BJ (cell line): ENCODE measurements at regions not wholly inside any gene's neighbourhood (a gene's known extent, or its start where the extent isn't known, plus 50 kb on each side); places are given as distances from the start of the nearest gene placed in this dataset.

Experiments used
- CTCF ChIA-PET: fragments of 350-600 bp; formaldehyde crosslinking; extraction: SDS; loops from one replicate; lab custom pipeline; 2021; ENCODE audit warnings: antibody characterized with exemption, inconsistent platforms; lab: Yijun Ruan, JAX
- POLR2A ChIA-PET: fragments of 300-600 bp; sonication (Branson Sonifier 250); formaldehyde crosslinking; extraction: SDS; loops from one replicate; lab custom pipeline; 2021; ENCODE audit warnings: antibody characterized with exemption; lab: Charles Lee
- DNase-seq: peaks from one replicate; pipeline ENCODE4 v3.0.0-alpha.2; 2011; ENCODE audit warnings: low read depth
- H3K27me3 ChIP-seq: 2 replicates; pipeline ENCODE4 v1.6.0; 2011; ENCODE audit warnings: low read length; ENCODE audit not compliant: control insufficient read depth, insufficient read depth
- H3K36me3 ChIP-seq: 2 replicates; pipeline ENCODE4 v1.5.1; 2011; ENCODE audit warnings: low read length; ENCODE audit not compliant: control insufficient read depth, insufficient read depth
- H3K4me3 ChIP-seq: 2 replicates; pipeline ENCODE4 v1.5.1; 2011; ENCODE audit warnings: low read depth, mild to moderate bottlenecking, control low read depth, low read length
- TF ChIP-seq, protein P1 (sequence below): IDR thresholded peaks from 2 replicates; pipeline ENCODE4 v1.5.1; 2011; ENCODE audit warnings: low read depth, mild to moderate bottlenecking, control low read depth, inconsistent platforms, low read length, moderate library complexity; ENCODE audit not compliant: insufficient read depth

DNA sequence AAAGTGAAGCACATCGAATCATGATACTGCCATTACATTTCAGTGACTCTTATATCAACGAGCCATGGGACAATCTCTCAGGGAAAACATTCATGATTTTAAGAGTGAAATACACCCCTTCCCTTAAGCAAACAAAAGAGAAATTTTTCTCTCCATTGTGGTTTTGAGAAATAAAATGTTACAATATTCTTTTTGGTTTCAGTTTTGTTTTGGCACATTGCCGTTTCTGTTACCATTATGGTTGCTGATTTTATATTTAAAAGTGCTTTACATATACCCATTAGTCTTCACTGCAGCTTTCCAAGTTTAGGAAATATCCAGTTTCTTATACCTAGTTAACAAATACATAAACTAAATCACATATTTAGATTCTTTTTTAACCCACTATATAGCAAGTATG, 126.8 kb upstream of the SEM1 start:
- POLR2A ChIA-PET, result no interaction called here
- H3K4me3 ChIP-seq, result no peak overlapping the region
- H3K27me3 ChIP-seq, result no peaks in the 10 kb centered on the region
- H3K36me3 ChIP-seq, result no peaks in the 10 kb centered on the region
- DNase-seq, result no peak
- CTCF ChIA-PET, result no interaction called here
- TF ChIP-seq, protein P1, sequence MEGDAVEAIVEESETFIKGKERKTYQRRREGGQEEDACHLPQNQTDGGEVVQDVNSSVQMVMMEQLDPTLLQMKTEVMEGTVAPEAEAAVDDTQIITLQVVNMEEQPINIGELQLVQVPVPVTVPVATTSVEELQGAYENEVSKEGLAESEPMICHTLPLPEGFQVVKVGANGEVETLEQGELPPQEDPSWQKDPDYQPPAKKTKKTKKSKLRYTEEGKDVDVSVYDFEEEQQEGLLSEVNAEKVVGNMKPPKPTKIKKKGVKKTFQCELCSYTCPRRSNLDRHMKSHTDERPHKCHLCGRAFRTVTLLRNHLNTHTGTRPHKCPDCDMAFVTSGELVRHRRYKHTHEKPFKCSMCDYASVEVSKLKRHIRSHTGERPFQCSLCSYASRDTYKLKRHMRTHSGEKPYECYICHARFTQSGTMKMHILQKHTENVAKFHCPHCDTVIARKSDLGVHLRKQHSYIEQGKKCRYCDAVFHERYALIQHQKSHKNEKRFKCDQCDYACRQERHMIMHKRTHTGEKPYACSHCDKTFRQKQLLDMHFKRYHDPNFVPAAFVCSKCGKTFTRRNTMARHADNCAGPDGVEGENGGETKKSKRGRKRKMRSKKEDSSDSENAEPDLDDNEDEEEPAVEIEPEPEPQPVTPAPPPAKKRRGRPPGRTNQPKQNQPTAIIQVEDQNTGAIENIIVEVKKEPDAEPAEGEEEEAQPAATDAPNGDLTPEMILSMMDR, result no peak

DNA sequence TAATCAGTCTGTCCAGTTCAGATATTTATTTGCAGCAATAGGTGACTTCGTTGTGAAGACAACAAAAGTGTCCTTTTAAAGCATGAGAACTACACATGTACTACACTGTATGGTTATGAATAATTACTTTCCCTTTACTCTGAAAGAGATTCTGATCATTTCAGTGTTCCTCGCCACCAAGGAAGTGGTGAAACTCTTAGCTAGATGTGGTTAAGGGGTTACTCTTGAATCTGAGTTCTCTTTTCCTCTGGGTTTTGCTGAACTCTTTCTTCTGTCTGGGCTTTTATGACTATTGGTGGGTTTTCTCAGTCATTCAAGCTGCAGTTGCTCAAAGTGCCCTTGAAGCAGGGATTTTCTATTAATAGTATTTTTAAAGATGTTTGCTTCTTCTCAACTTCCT, 127.9 kb upstream of the SEM1 start:
- H3K36me3 ChIP-seq, result no peaks in the 10 kb centered on the region
- H3K4me3 ChIP-seq, result no peak overlapping the region
- TF ChIP-seq, protein P1, result no peak
- H3K27me3 ChIP-seq, result no peaks in the 10 kb centered on the region
- POLR2A ChIA-PET, result no interaction called here
- no peak for DNase-seq
- CTCF ChIA-PET, result no interaction called here

DNA sequence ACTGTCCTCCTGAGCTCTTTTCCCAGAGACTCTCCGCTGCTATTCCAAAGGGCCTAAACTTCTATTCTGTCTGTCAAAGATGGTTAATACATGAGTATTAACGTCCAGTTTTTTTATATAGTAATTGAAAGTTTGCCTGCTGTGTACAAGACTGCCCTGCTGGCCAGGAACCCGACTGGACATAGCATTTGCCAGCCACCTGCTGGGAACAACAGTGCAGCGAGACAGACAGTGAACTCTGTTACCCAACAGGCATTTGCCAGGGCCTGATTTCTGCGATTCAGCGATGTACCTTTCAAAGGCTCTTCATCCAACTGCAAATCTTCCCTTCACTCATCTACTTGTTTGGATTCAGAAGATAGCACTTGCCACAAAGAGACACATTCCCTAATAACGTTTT, 128.8 kb upstream of the SEM1 start:
- no peak for DNase-seq
- Histone ChIP-seq H3K27me3 (no peaks in the 10 kb centered on the region), H3K4me3 (no peak overlapping the region), H3K36me3 (no peaks in the 10 kb centered on the region)
- ChIA-PET POLR2A (no interaction called here), CTCF (no interaction called here)
- TF ChIP-seq, protein P1, result no peak

DNA sequence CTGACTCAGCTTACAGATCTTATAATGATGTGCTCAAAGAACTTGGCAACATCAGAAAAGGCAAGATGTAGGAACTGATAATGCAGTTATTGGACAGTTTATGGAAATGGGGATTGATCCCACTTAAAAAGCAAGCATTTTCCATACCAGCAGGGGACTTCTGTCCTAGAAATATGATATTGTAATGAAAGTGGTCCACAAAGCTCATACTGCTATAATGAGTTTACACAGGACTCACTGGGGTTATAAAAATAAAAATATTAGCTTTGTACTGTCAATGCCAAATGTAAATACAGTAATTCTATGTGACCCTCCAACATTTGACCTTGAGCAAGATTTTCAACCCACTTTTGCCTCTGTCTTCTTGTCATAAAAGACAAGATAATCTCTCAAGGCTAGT, 145.5 kb upstream of the SEM1 start:
- Histone ChIP-seq H3K36me3 (no peaks in the 10 kb centered on the region), H3K27me3 (no peaks in the 10 kb centered on the region), H3K4me3 (no peak overlapping the region)
- CTCF ChIA-PET, result no interaction called here
- DNase-seq, result no peak
- TF ChIP-seq, protein P1, result no peak
- POLR2A ChIA-PET, result no interaction called here

DNA sequence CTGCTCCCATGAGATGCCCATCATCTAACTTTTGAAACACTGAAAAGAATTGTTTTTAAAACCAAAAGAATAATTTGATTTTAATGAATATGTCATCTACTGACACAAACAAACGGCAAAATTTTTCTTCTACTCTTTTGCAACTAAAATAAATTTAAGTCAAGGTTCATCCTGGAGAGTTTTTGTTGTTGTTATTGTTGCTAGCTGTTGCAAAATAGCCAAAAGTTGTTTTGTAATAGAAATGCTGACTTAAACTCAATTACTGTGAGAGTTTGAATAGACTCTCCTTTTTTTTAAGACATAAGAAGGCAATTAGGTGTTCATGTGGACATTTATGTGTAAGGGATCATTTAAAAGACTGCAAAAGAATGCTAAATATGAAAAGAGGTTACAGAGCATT, 146.0 kb upstream of the SEM1 start:
- Histone ChIP-seq H3K36me3 (no peaks in the 10 kb centered on the region), H3K27me3 (no peaks in the 10 kb centered on the region), H3K4me3 (no peak overlapping the region)
- no peak for DNase-seq
- TF ChIP-seq, protein P1, result no peak
- ChIA-PET CTCF (no interaction called here), POLR2A (no interaction called here)
